ENCODE measurements at regions not wholly inside any gene's neighbourhood (a gene's known extent, or its start where the extent isn't known, plus 50 kb on each side); places are given as distances from the start of the nearest gene placed in this dataset.

- WGBS (ENCODE audit: insufficient coverage, low coverage, low lambda C conversion rate, missing lambda C conversion rate), result 77% methylated on average over 4 of the region's 24 CpGs
- H3K4me1 ChIP-seq, result no peaks in the 10 kb centered on the region
- no peaks in the 10 kb centered on the region for H3K27me3 ChIP-seq
- H3K9me3 ChIP-seq, result no peaks in the 10 kb centered on the region
- H3K27ac ChIP-seq, result no peak overlapping the region
- H3K4me3 ChIP-seq, result no peak overlapping the region
- intact Hi-C loops (cut with DNase I), result no loop called here
- TF ChIP-seq CTCF (IDR thresholded peaks at IDR 0.05), result no peak
- ATAC-seq (no peak), DNase-seq (peak in 1 of 3 donors; percentile 38)
- no peaks in the 10 kb centered on the region for H3K36me3 ChIP-seq
These were observed 1176.8 kb upstream of the GYPC start for GRCh38 chr2:125479143-125479636.

GRCh38 chr2:125490308-125490707, 1165.7 kb upstream of the GYPC start:
- ATAC-seq (no peak), DNase-seq (no peak)
- intact Hi-C loops (cut with DNase I), result no loop called here
- Histone ChIP-seq H3K27me3 (no peaks in the 10 kb centered on the region), H3K9me3 (no peaks in the 10 kb centered on the region), H3K4me1 (no peaks in the 10 kb centered on the region), H3K4me3 (no peak overlapping the region), H3K36me3 (no peaks in the 10 kb centered on the region), H3K27ac (no peak overlapping the region)
- no peak for TF ChIP-seq CTCF (IDR thresholded peaks at IDR 0.05)
- WGBS (ENCODE audit: insufficient coverage, low coverage, low lambda C conversion rate, missing lambda C conversion rate), result 77% methylated on average over 4 of the region's 4 CpGs

DNA sequence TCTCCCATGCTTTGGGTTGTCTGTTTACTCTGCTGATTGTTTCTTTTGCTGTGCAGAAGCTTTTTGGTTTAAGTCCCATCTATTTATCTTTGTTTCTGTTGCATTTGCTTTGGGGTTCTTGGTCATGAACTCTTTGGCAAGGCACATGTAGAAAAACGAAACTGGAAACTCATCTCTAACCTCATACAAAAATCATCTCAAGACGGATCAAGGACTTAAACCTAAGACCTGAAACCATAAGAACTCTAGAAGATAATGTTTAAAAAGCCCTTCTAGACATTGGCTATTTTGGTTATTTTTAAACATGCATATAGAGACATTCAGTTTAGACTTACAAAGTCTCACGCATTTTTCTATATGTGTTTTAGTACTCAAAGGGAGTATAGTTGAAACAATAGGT, 1164.3 kb upstream of the GYPC start:
- Histone ChIP-seq H3K9me3 (no peaks in the 10 kb centered on the region), H3K4me1 (no peaks in the 10 kb centered on the region), H3K36me3 (no peaks in the 10 kb centered on the region), H3K27me3 (no peaks in the 10 kb centered on the region), H3K4me3 (no peak overlapping the region), H3K27ac (no peak overlapping the region)
- intact Hi-C loops (cut with DNase I), result no loop called here
- no peak for DNase-seq
- 50% methylated on average over 3 of the region's 3 CpGs for WGBS (ENCODE audit: insufficient coverage, low coverage, low lambda C conversion rate, missing lambda C conversion rate)
- no peak for ATAC-seq
- TF ChIP-seq POLR2A (IDR thresholded peaks at IDR 0.05) (no peak), CTCF (IDR thresholded peaks at IDR 0.05) (no peak)

GRCh38 chr2:125512313-125512712, 1143.6 kb upstream of the GYPC start:
- WGBS (ENCODE audit: insufficient coverage, low coverage, low lambda C conversion rate, missing lambda C conversion rate), result 86% methylated on average over 1 of the region's 1 CpG
- TF ChIP-seq POLR2A (IDR thresholded peaks at IDR 0.05) (no peak), CTCF (IDR thresholded peaks at IDR 0.05) (no peak)
- H3K27me3 ChIP-seq, result no peaks in the 10 kb centered on the region
- intact Hi-C loops (cut with DNase I), result no loop called here
- no peak overlapping the region for H3K27ac ChIP-seq
- no peaks in the 10 kb centered on the region for H3K36me3 ChIP-seq
- DNase-seq, result no peak
- no peaks in the 10 kb centered on the region for H3K4me1 ChIP-seq
- ATAC-seq, result no peak
- H3K9me3 ChIP-seq, result no peaks in the 10 kb centered on the region
- no peak overlapping the region for H3K4me3 ChIP-seq

- Histone ChIP-seq H3K4me3 (no peak overlapping the region), H3K9me3 (no peaks in the 10 kb centered on the region), H3K36me3 (no peaks in the 10 kb centered on the region), H3K4me1 (no peaks in the 10 kb centered on the region), H3K27ac (no peak overlapping the region), H3K27me3 (no peaks in the 10 kb centered on the region)
- peak; percentile 64 to 77 (median 72) for ATAC-seq
- no peak for DNase-seq
- TF ChIP-seq CTCF (IDR thresholded peaks at IDR 0.05) (peak; percentile 48 to 60 (median 56)), POLR2A (IDR thresholded peaks at IDR 0.05) (no peak)
- WGBS (ENCODE audit: insufficient coverage, low coverage, low lambda C conversion rate, missing lambda C conversion rate), result 37% methylated on average over 3 of the region's 3 CpGs
- intact Hi-C loops (cut with DNase I), result no loop called here
These were observed 1139.4 kb upstream of the GYPC start for GRCh38 chr2:125516496-125517109.

Measured in right lobe of liver (tissue), 6 donors.